AG09319 (cell line): ENCODE measurements at regions not wholly inside any gene's neighbourhood (a gene's known extent, or its start where the extent isn't known, plus 50 kb on each side); places are given as distances from the start of the nearest gene placed in this dataset.
"Not testable (repeated sequence)": the region's sequence is repeated elsewhere in the genome, so short reads cannot be mapped to it uniquely, and the experiment has no call there.

Source experiments
- DNase-seq: peaks from one replicate; pipeline ENCODE4 v3.0.0-alpha.2; 2010; ENCODE audit warnings: low read depth; ENCODE audit errors: extremely low read depth

- not testable (repeated sequence) for DNase-seq
Observed at GRCh38 chr11:71783191-71783590, 49.8 kb upstream of the DEFB108B start.
